ENCODE measurements at regions not wholly inside any gene's neighbourhood (a gene's known extent, or its start where the extent isn't known, plus 50 kb on each side); places are given as distances from the start of the nearest gene placed in this dataset.

- POLR2A ChIA-PET = no interaction called here
Measured at GRCh38 chr2:217014328-217015105, 154.7 kb upstream of the TNP1 start.

GRCh38 chr2:217013926-217014325 is 154.1 kb upstream of the TNP1 start:
- H3K4me1 Mint-ChIP-seq = no peaks in the 10 kb centered on the region
- no peak overlapping the region for H3K4me3 Mint-ChIP-seq
- TF ChIP-seq, protein P1, sequence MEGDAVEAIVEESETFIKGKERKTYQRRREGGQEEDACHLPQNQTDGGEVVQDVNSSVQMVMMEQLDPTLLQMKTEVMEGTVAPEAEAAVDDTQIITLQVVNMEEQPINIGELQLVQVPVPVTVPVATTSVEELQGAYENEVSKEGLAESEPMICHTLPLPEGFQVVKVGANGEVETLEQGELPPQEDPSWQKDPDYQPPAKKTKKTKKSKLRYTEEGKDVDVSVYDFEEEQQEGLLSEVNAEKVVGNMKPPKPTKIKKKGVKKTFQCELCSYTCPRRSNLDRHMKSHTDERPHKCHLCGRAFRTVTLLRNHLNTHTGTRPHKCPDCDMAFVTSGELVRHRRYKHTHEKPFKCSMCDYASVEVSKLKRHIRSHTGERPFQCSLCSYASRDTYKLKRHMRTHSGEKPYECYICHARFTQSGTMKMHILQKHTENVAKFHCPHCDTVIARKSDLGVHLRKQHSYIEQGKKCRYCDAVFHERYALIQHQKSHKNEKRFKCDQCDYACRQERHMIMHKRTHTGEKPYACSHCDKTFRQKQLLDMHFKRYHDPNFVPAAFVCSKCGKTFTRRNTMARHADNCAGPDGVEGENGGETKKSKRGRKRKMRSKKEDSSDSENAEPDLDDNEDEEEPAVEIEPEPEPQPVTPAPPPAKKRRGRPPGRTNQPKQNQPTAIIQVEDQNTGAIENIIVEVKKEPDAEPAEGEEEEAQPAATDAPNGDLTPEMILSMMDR (IDR thresholded peaks at IDR 0.05) = no peak
- no peak overlapping the region for H3K27ac Mint-ChIP-seq
- ChIA-PET CTCF (no interaction called here), POLR2A (no interaction called here)
- peaks cover 10% of the 10 kb centered on the region for H3K27me3 Mint-ChIP-seq
- H3K9me3 Mint-ChIP-seq = no peaks in the 10 kb centered on the region
- intact Hi-C loops (cut with micrococcal nuclease) = no loop called here
- ATAC-seq (ENCODE audit: low read depth) (no peak), DNase-seq (no peak)
- H3K36me3 Mint-ChIP-seq (ENCODE audit: low read depth) = no peaks in the 10 kb centered on the region

More at GRCh38 chr2:217014328-217015105, 154.7 kb upstream of the TNP1 start:
- DNase-seq (no peak), ATAC-seq (ENCODE audit: low read depth) (no peak)
- intact Hi-C loops (cut with micrococcal nuclease) = no loop called here
- H3K27ac Mint-ChIP-seq = no peak overlapping the region
- no peaks in the 10 kb centered on the region for H3K36me3 Mint-ChIP-seq (ENCODE audit: low read depth)
- no peak overlapping the region for H3K4me3 Mint-ChIP-seq
- H3K4me1 Mint-ChIP-seq = no peaks in the 10 kb centered on the region
- H3K9me3 Mint-ChIP-seq = peaks cover 2% of the 10 kb centered on the region
- TF ChIP-seq, protein P1 (IDR thresholded peaks at IDR 0.05) = no peak
- CTCF ChIA-PET = no interaction called here
- H3K27me3 Mint-ChIP-seq = peaks cover 10% of the 10 kb centered on the region

DNA sequence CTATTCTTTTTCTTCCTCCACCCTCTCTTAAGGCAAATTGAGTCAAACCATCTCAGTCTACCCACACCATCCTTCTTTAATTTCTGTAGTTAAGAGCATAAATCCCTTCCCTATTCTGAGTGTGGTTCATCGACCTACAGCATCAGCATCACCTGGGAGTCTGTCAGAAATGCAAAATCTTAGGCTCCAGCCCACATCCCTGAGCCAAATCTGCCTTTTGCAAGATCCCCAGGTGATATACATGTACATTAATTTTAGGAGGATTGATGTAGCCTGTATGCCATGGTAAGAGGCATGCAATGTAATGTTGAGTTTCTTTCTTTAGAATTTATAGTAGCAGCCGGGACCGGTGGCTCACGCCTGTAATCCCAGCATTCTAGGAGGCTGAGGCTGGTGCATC is 151.7 kb upstream of the TNP1 start:
- TF ChIP-seq, protein P1 (IDR thresholded peaks at IDR 0.05) = no peak

DNA sequence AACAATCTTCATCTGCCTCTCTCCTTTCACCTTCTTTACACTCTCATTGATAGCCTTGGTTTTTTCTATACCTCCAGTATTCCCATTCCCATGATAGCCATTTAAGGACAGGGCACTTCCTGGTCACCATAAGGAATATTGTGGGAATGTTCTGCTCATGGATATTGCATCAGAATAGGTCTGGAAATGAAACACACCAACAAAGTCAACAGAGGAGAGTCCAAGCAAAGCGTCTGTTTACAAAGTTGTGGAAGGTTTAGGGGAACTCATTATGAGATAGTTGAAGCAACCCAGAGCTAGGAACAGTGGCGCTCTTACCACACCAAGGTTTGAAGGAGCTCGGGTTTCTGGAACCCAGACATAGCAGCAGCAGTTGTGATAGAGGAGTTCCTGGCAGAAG is 150.3 kb upstream of the TNP1 start:
- TF ChIP-seq, protein P1 (IDR thresholded peaks at IDR 0.05) = no peak
- ChIA-PET CTCF (no interaction called here), POLR2A (no interaction called here)
- DNase-seq (no peak), ATAC-seq (ENCODE audit: low read depth) (no peak)
- H3K4me3 Mint-ChIP-seq = no peak overlapping the region
- peaks cover 10% of the 10 kb centered on the region for H3K27me3 Mint-ChIP-seq
- H3K27ac Mint-ChIP-seq = no peak overlapping the region
- H3K4me1 Mint-ChIP-seq = no peaks in the 10 kb centered on the region
- intact Hi-C loops (cut with micrococcal nuclease) = no loop called here
- H3K9me3 Mint-ChIP-seq = no peaks in the 10 kb centered on the region
- H3K36me3 Mint-ChIP-seq (ENCODE audit: low read depth) = no peaks in the 10 kb centered on the region

More for the DNA sequence above, 151.7 kb upstream of the TNP1 start:
- intact Hi-C loops (cut with micrococcal nuclease) = no loop called here
- peaks cover 10% of the 10 kb centered on the region for H3K27me3 Mint-ChIP-seq
- H3K27ac Mint-ChIP-seq = no peak overlapping the region
- ChIA-PET CTCF (no interaction called here), POLR2A (no interaction called here)
- DNase-seq = no peak
- no peaks in the 10 kb centered on the region for H3K36me3 Mint-ChIP-seq (ENCODE audit: low read depth)
- no peaks in the 10 kb centered on the region for H3K4me1 Mint-ChIP-seq
- H3K4me3 Mint-ChIP-seq = no peak overlapping the region
- ATAC-seq (ENCODE audit: low read depth) = no peak
- H3K9me3 Mint-ChIP-seq = no peaks in the 10 kb centered on the region

GRCh38 chr2:217008794-217009193 is 148.9 kb upstream of the TNP1 start:
- no peak for DNase-seq
- intact Hi-C loops (cut with micrococcal nuclease) = no loop called here
- POLR2A ChIA-PET = no interaction called here
- Mint-ChIP-seq H3K36me3 (ENCODE audit: low read depth) (no peaks in the 10 kb centered on the region), H3K27ac (no peak overlapping the region), H3K9me3 (no peaks in the 10 kb centered on the region), H3K27me3 (peaks cover 6% of the 10 kb centered on the region), H3K4me1 (no peaks in the 10 kb centered on the region), H3K4me3 (no peak overlapping the region)
- TF ChIP-seq, protein P1 (IDR thresholded peaks at IDR 0.05) = no peak
- CTCF ChIA-PET = no interaction called here
- ATAC-seq (ENCODE audit: low read depth) = no peak

All from activated B cell treated with CpG ODN at 0.5 μM for 24 hours (primary cell).